AG04450 (cell line): ENCODE measurements at regions not wholly inside any gene's neighbourhood (a gene's known extent, or its start where the extent isn't known, plus 50 kb on each side); places are given as distances from the start of the nearest gene placed in this dataset.

ENCODE experiments used
- CTCF ChIA-PET: fragments of 300-600, 350-600 bp; formaldehyde crosslinking; extraction: SDS; loops from one replicate; lab custom pipeline; 2022; ENCODE audit warnings: antibody characterized with exemption, inconsistent platforms; lab: Charles Lee
- POLR2A ChIA-PET: fragments of 350-600 bp; formaldehyde crosslinking; extraction: SDS; loops from one replicate; lab custom pipeline; 2021; ENCODE audit warnings: antibody characterized with exemption, inconsistent platforms; lab: Yijun Ruan, JAX
- DNase-seq: peaks from one replicate; pipeline ENCODE4 v3.0.0-alpha.2; 2011; ENCODE audit warnings: low read depth, low spot score
- H3K27ac ChIP-seq: one replicate; pipeline ENCODE4 v1.5.1; 2012; ENCODE audit warnings: low read depth, low read length, control low read depth
- H3K27me3 ChIP-seq: one replicate; pipeline ENCODE4 v1.6.0; 2012; ENCODE audit warnings: low read length; ENCODE audit not compliant: control insufficient read depth, insufficient read depth
- H3K4me3 ChIP-seq: 2 replicates; pipeline ENCODE4 v1.5.1; 2011; ENCODE audit warnings: mild to moderate bottlenecking, low read depth, low read length, control low read depth
- H3K9me3 ChIP-seq: 2 replicates; pipeline ENCODE4 v1.5.1; 2012; ENCODE audit warnings: low read length; ENCODE audit not compliant: control insufficient read depth, insufficient read depth
- CTCF ChIP-seq: IDR thresholded peaks from 2 replicates; pipeline ENCODE4 v1.5.1; 2011; ENCODE audit warnings: low read depth, low read length, control low read depth, inconsistent platforms

- H3K4me3 ChIP-seq: no peak overlapping the region
- DNase-seq: no peak
- POLR2A ChIA-PET: no interaction called here
- CTCF ChIA-PET: no interaction called here
- no peaks in the 10 kb centered on the region for H3K27me3 ChIP-seq
- H3K9me3 ChIP-seq: no peaks in the 10 kb centered on the region
- H3K27ac ChIP-seq: no peak overlapping the region
- no peak for TF ChIP-seq CTCF
Measured at GRCh38 chr2:186093174-186093573, 354.6 kb downstream of the FSIP2 start.

- no peak for DNase-seq
- TF ChIP-seq CTCF: no peak
- Histone ChIP-seq H3K27me3 (no peaks in the 10 kb centered on the region), H3K9me3 (no peaks in the 10 kb centered on the region), H3K27ac (no peak overlapping the region), H3K4me3 (no peak overlapping the region)
- ChIA-PET CTCF (no interaction called here), POLR2A (no interaction called here)
Measured at GRCh38 chr2:186098821-186099220, 360.2 kb downstream of the FSIP2 start.

- no peak for DNase-seq
- POLR2A ChIA-PET: no interaction called here
- H3K27ac ChIP-seq: no peak overlapping the region
- no peak for TF ChIP-seq CTCF
- CTCF ChIA-PET: no interaction called here
- H3K4me3 ChIP-seq: no peak overlapping the region
- H3K27me3 ChIP-seq: no peaks in the 10 kb centered on the region
- no peaks in the 10 kb centered on the region for H3K9me3 ChIP-seq
Measured at GRCh38 chr2:186099826-186100225, 361.2 kb downstream of the FSIP2 start.

- CTCF ChIA-PET: no interaction called here
- POLR2A ChIA-PET: no interaction called here
- no peaks in the 10 kb centered on the region for H3K9me3 ChIP-seq
- no peak for TF ChIP-seq CTCF
- no peak for DNase-seq
- no peak overlapping the region for H3K27ac ChIP-seq
- H3K4me3 ChIP-seq: no peak overlapping the region
- no peaks in the 10 kb centered on the region for H3K27me3 ChIP-seq
Measured at GRCh38 chr2:186100636-186101035, 362.0 kb downstream of the FSIP2 start.

GRCh38 chr2:186101616-186102015 is 363.0 kb downstream of the FSIP2 start:
- H3K9me3 ChIP-seq: no peaks in the 10 kb centered on the region
- POLR2A ChIA-PET: no interaction called here
- CTCF ChIA-PET: no interaction called here
- H3K27me3 ChIP-seq: no peaks in the 10 kb centered on the region
- no peak overlapping the region for H3K27ac ChIP-seq
- no peak overlapping the region for H3K4me3 ChIP-seq
- TF ChIP-seq CTCF: no peak
- DNase-seq: no peak
